ENCODE measurements at regions not wholly inside any gene's neighbourhood (a gene's known extent, or its start where the extent isn't known, plus 50 kb on each side); places are given as distances from the start of the nearest gene placed in this dataset.

- TF ChIP-seq CTCF (IDR thresholded peaks at IDR 0.05; ENCODE audit: insufficient read depth, missing control alignments), result no peak
- DNase-seq (ENCODE audit: insufficient read length, low spot score) (no peak), FAIRE-seq (no peak)
These were observed 170.6 kb upstream of the TMTC4 start for GRCh38 chr13:100845128-100845757.

GRCh38 chr13:100842136-100842535 lies 167.5 kb upstream of the TMTC4 start:
- FAIRE-seq (no peak), DNase-seq (ENCODE audit: insufficient read length, low spot score) (no peak)
- TF ChIP-seq CTCF (IDR thresholded peaks at IDR 0.05; ENCODE audit: insufficient read depth, missing control alignments), result no peak

- DNase-seq (ENCODE audit: insufficient read length, low spot score), result no peak
- no peak for FAIRE-seq
- TF ChIP-seq CTCF (IDR thresholded peaks at IDR 0.05; ENCODE audit: insufficient read depth, missing control alignments), result no peak
These were observed 163.8 kb upstream of the TMTC4 start for GRCh38 chr13:100838387-100838786.

GRCh38 chr13:100837631-100838030 lies 163.0 kb upstream of the TMTC4 start:
- TF ChIP-seq CTCF (IDR thresholded peaks at IDR 0.05; ENCODE audit: insufficient read depth, missing control alignments), result no peak
- no peak for DNase-seq (ENCODE audit: insufficient read length, low spot score)
- FAIRE-seq, result no peak

GRCh38 chr13:100836711-100837110 lies 162.1 kb upstream of the TMTC4 start:
- FAIRE-seq, result no peak
- TF ChIP-seq CTCF (IDR thresholded peaks at IDR 0.05; ENCODE audit: insufficient read depth, missing control alignments), result no peak
- no peak for DNase-seq (ENCODE audit: insufficient read length, low spot score)

GRCh38 chr13:100835695-100836094 lies 161.1 kb upstream of the TMTC4 start:
- no peak for TF ChIP-seq CTCF (IDR thresholded peaks at IDR 0.05; ENCODE audit: insufficient read depth, missing control alignments)
- FAIRE-seq (no peak), DNase-seq (ENCODE audit: insufficient read length, low spot score) (no peak)

- FAIRE-seq (no peak), DNase-seq (ENCODE audit: insufficient read length, low spot score) (no peak)
- no peak for TF ChIP-seq CTCF (IDR thresholded peaks at IDR 0.05; ENCODE audit: insufficient read depth, missing control alignments)
These were observed 158.8 kb upstream of the TMTC4 start for GRCh38 chr13:100833427-100833826.

Measured in D721Med (cell line).